Right renal cortex interstitium (tissue), 3 donors: ENCODE measurements at regions not wholly inside any gene's neighbourhood (a gene's known extent, or its start where the extent isn't known, plus 50 kb on each side); places are given as distances from the start of the nearest gene placed in this dataset.

Experiments used
- DNase-seq, 3 donors: peaks; one replicate each; pipeline ENCODE4 v3.0.0-alpha.2; 2013; ENCODE audit warnings: low read depth in 3 of 3, low spot score in 2 of 3

DNA sequence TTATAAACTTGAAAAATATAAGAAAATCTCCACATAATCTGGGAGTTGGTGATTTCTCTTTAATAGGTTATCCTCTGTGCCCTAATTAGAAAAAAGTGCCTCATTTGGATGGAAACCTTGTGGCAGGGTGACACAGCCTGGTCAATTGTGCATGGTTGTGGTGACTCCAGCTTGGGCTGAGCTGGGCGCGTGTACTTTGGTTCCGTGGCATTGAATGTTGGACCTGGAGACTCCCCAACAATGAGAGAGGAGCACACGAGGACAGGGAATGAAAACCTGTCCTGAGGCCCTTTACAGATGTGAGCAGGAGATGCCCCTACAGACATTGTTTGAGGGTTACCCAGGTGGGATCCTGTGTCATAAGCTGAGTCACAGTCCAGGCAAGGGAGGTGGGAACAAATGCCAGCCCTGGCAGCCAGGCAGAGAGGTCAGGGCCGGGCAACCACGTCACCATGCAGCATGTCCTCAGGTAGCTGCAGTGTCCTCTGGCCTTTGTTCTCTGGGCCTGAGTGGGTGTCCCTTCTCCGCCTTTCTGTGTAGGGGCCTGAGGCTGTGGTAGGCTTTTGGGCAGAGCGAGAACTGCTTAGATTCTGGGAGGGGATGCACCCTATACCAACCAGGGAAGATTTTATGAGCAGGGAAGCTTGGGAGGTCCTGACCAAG lies 147.4 kb upstream of the TBX20 start:
- no peak for DNase-seq

DNA sequence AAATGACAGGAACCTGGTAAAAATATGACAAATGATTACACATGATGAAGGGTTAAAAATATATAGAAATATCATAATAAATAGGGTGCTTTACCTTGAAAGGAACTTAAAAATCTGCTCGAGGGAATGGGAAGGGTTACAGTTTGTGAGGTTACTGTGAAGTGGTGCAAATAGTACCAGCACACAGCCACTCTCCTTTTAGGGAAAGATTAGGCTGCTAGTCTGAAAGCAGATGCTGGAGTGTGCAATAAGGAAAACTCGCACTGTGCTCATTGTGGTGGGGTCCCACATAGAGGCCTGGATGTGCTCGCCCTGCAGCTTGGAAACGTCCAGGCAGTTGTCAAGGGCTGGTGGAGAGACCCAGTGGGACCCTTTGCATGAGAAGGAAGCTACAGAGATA lies 145.9 kb upstream of the TBX20 start:
- DNase-seq = no peak

GRCh38 chr7:35399216-35399615 lies 145.3 kb upstream of the TBX20 start:
- no peak for DNase-seq

DNA sequence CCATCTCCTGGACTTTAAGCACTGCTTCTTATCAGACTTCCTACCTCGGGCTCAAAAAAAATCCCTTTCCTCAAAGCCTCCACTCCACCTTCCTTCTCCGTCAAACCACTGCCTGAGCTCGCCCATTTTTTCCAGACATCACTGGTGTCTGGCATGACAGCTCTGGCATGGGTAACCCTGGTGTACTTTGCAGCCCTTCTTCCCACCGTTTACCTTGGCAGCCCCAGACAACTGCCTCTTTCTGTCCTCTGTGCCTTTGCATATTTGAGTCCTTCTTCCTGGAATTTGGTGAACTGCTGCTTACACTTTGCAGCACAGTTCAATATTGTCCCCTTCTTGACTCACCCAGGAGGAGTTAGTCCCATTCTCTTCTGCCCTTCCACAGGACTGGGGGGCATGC lies 144.6 kb upstream of the TBX20 start:
- no peak for DNase-seq

DNA sequence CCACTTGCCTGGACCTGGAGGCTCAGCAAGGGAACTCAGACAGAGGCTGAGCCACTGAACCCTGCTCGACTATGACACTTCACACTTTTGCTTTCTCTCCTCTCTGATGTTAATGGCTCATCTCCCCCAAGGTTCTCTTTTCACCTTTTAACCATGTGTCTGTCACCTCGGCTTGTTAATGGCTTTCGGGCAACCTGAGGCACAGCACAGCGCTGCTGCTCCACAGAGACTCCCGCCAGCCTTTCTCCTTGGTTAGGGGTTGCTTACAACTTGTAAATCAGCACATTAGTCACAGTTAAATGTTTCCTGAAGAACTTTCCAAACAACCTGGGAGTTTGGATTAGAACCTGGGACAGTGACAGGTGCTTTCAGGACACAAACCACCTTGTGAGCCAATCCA lies 136.2 kb upstream of the TBX20 start:
- no peak for DNase-seq

DNA sequence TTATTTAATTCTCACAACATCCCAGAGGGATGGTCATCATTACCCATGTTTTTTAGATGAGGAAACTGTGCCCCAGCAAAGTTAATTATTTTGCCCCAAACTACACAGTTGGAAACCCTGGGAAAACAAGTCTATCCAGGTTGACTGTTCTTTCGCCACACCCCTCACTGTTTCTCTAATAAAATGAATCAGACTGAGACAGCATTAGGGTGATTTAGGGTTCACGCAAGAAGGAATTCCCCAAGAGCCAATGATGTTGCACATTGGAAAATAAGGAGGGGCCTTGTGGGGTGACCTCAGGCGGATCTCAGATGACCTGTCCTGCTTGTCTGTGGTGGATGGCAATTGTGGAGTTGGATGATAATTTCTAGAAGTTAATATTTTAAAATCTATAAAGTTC lies 135.7 kb upstream of the TBX20 start:
- DNase-seq = no peak

- DNase-seq = no peak
Observed at GRCh38 chr7:35386816-35387706, 133.2 kb upstream of the TBX20 start.

GRCh38 chr7:35386082-35386815 lies 132.3 kb upstream of the TBX20 start:
- no peak for DNase-seq

DNA sequence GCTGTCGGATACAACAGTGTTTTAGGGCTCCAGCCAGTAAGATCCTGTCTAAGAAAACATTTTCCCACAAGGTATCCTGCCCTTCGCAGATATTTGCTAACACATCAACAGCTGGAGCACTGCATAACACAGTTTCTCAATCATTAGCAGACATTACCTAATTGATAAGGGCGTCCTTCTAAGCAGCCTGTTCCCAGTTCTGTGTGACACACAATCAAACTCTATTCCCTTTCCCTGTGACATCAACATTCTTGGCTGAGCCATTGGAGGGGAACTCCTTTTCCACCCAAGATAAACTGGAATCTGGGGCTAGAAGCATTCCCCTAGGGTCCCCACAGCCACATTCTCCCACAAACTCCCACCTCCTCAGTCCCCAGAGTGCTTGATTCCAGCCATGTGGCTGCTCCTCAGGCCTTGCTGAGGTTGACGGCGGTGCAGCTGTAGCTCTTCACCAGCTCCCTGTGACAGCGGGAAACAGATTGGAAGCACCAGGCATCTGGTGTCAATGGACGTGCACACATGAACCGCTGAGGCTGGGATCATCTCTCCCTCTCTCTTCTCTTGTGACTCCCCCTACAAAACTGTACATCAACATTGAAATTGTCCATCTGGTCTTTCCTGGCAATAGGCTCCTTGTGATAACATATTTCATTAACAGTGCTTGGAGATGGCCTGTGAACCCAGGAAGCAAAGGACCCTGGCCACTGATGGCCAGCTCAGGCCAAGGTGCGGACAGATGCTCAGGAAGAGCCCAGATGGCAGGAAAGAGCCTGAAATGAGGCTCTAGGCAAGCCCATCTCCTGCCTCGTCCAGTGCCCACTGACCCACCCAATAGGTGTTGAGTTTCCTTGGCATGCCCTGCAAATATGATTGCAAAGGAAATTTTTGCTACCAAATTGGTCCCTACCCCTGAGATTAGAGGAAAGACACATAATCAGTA lies 131.1 kb upstream of the TBX20 start:
- peak in 2 of 3 donors; percentile 21 to 45 for DNase-seq

- DNase-seq = no peak
Observed at GRCh38 chr7:35380739-35381224, 126.9 kb upstream of the TBX20 start.

DNA sequence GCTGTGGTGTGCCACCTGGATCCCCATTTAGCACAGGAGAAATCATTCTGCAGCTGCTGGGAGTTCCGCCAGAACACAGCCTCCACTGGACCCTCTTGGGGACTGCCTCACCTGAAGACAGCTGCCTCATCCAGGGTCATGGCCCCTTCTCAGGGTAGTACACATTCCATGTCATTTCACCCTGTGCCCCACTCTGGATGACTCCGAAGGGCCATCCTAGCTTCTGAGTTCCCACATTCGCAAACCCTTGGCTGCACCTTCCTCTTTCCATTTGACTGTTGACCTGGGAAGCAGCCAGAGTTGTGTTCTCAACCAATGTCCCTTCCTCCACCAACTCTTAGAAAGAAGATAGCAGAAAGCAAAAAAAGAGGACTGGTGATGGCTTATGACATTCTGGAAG lies 125.6 kb upstream of the TBX20 start:
- DNase-seq = no peak

DNA sequence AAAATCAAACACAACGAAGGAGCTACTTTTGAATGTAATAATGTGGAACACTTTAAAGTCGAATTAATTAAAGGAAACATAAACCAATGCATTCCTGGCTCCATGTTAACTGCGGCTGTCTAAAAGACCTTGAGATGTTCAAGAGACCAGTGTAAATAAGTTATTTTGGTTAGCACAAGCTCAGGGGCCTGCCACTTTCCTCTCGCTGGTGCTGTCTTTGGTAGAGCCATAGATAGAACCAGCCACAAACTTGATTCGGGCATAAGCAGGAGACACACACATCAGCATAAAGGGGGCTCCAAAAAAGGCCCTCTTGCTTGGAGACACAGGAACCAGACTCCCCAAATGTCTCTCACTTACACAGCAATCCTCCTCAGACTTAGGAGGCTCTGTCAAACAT lies 121.6 kb upstream of the TBX20 start:
- DNase-seq = no peak

DNA sequence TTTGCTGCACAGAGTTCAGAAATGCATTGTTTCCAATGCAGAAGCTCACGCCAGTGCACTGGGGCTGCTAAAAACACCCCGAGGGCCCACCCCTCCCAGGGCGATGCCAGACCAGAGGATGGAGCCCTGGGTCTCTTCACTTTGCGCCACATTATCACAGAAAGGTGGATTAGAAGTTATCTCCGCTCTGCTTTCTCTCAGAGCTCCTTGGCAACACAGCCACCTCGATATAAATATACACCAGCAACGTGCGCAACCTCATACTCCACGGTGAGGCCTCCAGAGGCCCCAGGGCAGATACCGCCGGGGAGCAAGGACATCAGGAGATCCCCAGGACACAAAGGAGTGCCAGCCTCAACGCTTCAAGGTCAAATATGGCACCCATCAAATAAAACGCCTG lies 121.0 kb upstream of the TBX20 start:
- no peak for DNase-seq

- DNase-seq = no peak
Observed at GRCh38 chr7:35371221-35371620, 117.3 kb upstream of the TBX20 start.

DNA sequence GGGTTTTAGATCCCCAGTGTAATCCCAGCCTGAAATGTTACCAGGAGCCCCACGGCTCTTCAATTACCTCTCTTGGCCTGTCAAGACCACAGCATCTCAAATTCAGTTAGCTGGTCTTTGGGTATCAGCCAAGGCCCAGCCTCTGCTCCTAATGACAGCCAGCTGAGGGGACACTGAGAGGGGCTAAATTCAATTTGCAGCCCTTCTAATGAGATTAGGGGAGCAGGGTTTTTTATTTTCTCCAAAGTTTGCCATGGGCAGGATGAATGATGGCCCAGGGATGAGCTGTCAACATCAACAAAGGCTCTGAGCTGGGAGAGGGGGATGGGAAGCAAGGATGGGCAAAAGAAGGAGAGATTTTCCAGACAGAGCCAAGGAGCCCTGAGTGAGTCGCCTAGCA lies 116.8 kb upstream of the TBX20 start:
- no peak for DNase-seq

GRCh38 chr7:35366167-35367155 lies 112.6 kb upstream of the TBX20 start:
- no peak for DNase-seq

- DNase-seq = no peak
Observed at GRCh38 chr7:35365523-35365922, 111.6 kb upstream of the TBX20 start.

- DNase-seq = no peak
Observed at GRCh38 chr7:35362341-35362740, 108.4 kb upstream of the TBX20 start.

GRCh38 chr7:35359423-35359822 lies 105.5 kb upstream of the TBX20 start:
- DNase-seq = no peak
